Mesendoderm (in vitro differentiated cells): ENCODE measurements at regions not wholly inside any gene's neighbourhood (a gene's known extent, or its start where the extent isn't known, plus 50 kb on each side); places are given as distances from the start of the nearest gene placed in this dataset.

Source experiments
- DNase-seq: peaks from one replicate; pipeline ENCODE4 v3.0.0; 2013
- H2AK5ac ChIP-seq: 2 replicates; pipeline ENCODE4 v1.6.1; 2013; ENCODE audit warnings: low read length, inconsistent platforms
- H2BK120ac ChIP-seq: 2 replicates; pipeline ENCODE4 v1.6.1; 2013; ENCODE audit warnings: low read depth, mild to moderate bottlenecking, low read length, moderate library complexity, mixed read lengths
- H2BK15ac ChIP-seq: replicated peaks from 2 replicates; pipeline ENCODE4 v1.6.1; 2013; ENCODE audit warnings: low read depth, mild to moderate bottlenecking, moderate library complexity
- H2BK5ac ChIP-seq: 2 replicates; pipeline ENCODE4 v1.6.1; 2013; ENCODE audit warnings: low read length, inconsistent platforms
- H3K18ac ChIP-seq: 2 replicates; pipeline ENCODE4 v1.6.1; 2013; ENCODE audit warnings: mild to moderate bottlenecking, low read length, mixed read lengths
- H3K23ac ChIP-seq: one replicate; pipeline ENCODE4 v1.6.1; 2013; ENCODE audit warnings: low read length
- H3K27ac ChIP-seq: 2 replicates; pipeline ENCODE4 v1.5.1; 2013; ENCODE audit warnings: low read depth, mild to moderate bottlenecking, inconsistent platforms, low read length, moderate library complexity
- H3K27me3 ChIP-seq: 2 replicates; pipeline ENCODE4 v1.6.1; 2013; ENCODE audit warnings: low read length, control low read depth, mild to moderate bottlenecking, inconsistent platforms; ENCODE audit not compliant: insufficient read depth, poor library complexity
- H3K36me3 ChIP-seq: 2 replicates; pipeline ENCODE4 v1.6.1; 2013; ENCODE audit warnings: low read length, inconsistent platforms; ENCODE audit not compliant: control insufficient read depth, insufficient read depth
- H3K4ac ChIP-seq: one replicate; pipeline ENCODE4 v1.6.1; 2013; ENCODE audit warnings: low read depth, mild to moderate bottlenecking, low read length, moderate library complexity
- H3K4me1 ChIP-seq: 2 replicates; pipeline ENCODE4 v1.6.1; 2013; ENCODE audit warnings: low read depth, low read length, inconsistent platforms; ENCODE audit not compliant: control insufficient read depth
- H3K4me2 ChIP-seq: 2 replicates; pipeline ENCODE4 v1.6.1; 2013; ENCODE audit warnings: low read length
- H3K4me3 ChIP-seq: 2 replicates; pipeline ENCODE4 v1.5.1; 2013; ENCODE audit warnings: mild to moderate bottlenecking, low read length
- H3K56ac ChIP-seq: one replicate; pipeline ENCODE4 v1.6.1; 2013; ENCODE audit warnings: low read length
- H3K79me1 ChIP-seq: 2 replicates; pipeline ENCODE4 v1.6.1; 2013; ENCODE audit warnings: low read length, inconsistent platforms
- H3K79me2 ChIP-seq: 2 replicates; pipeline ENCODE4 v1.6.1; 2013; ENCODE audit warnings: mild to moderate bottlenecking, low read length; ENCODE audit not compliant: control insufficient read depth, insufficient read depth
- H3K9ac ChIP-seq: 2 replicates; pipeline ENCODE4 v1.6.1; 2013; ENCODE audit warnings: low read length, inconsistent platforms
- H4K5ac ChIP-seq: one replicate; pipeline ENCODE4 v1.6.1; 2013; ENCODE audit warnings: low read length
- H4K8ac ChIP-seq: one replicate; pipeline ENCODE4 v1.6.1; 2013; ENCODE audit warnings: low read depth, mild to moderate bottlenecking, control low read depth, low read length, moderate library complexity
- WGBS: extraction: QIAGEN DNeasy Blood & Tissue Kit; methylation state at CpG from one replicate; pipeline ENCODE4 v1.1.7; 2013; ENCODE audit warnings: low lambda C conversion rate, missing lambda C conversion rate; ENCODE audit not compliant: insufficient coverage; ENCODE audit errors: extremely low coverage; 5-methylcytosine and 5-hydroxymethylcytosine counted together

- Histone ChIP-seq H2BK120ac (no peak overlapping the region), H3K4ac (no peak overlapping the region), H4K8ac (no peak overlapping the region), H3K4me1 (no peaks in the 10 kb centered on the region), H3K36me3 (no peaks in the 10 kb centered on the region), H3K27me3 (no peaks in the 10 kb centered on the region), H3K79me1 (no peaks in the 10 kb centered on the region), H3K4me3 (no peak overlapping the region), H3K79me2 (no peaks in the 10 kb centered on the region), H3K18ac (no peak overlapping the region), H2BK15ac (no peak overlapping the region), H3K23ac (no peak overlapping the region), H2BK5ac (no peak overlapping the region), H3K4me2 (no peak overlapping the region), H3K56ac (no peak overlapping the region), H3K27ac (no peak overlapping the region), H2AK5ac (no peak overlapping the region), H4K5ac (no peak overlapping the region), H3K9ac (no peak overlapping the region)
- WGBS: no CpG with 5 or more reads among the region's 1 CpG
- no peak for DNase-seq
Measured at GRCh38 chr12:82529101-82529500, 157.6 kb upstream of the TMTC2 start.

GRCh38 chr12:82529954-82530353 lies 156.8 kb upstream of the TMTC2 start:
- Histone ChIP-seq H3K9ac (no peak overlapping the region), H2BK15ac (no peak overlapping the region), H2AK5ac (no peak overlapping the region), H3K4me2 (no peak overlapping the region), H3K27ac (no peak overlapping the region), H4K8ac (no peak overlapping the region), H3K27me3 (no peaks in the 10 kb centered on the region), H3K79me1 (no peaks in the 10 kb centered on the region), H3K23ac (no peak overlapping the region), H3K4ac (no peak overlapping the region), H2BK120ac (no peak overlapping the region), H3K56ac (no peak overlapping the region), H3K4me1 (no peaks in the 10 kb centered on the region), H4K5ac (no peak overlapping the region), H3K79me2 (no peaks in the 10 kb centered on the region), H3K4me3 (no peak overlapping the region), H3K36me3 (no peaks in the 10 kb centered on the region), H2BK5ac (no peak overlapping the region), H3K18ac (no peak overlapping the region)
- DNase-seq: no peak
- WGBS: no CpG with 5 or more reads among the region's 3 CpGs

GRCh38 chr12:82530394-82530793 lies 156.3 kb upstream of the TMTC2 start:
- Histone ChIP-seq H3K4me3 (no peak overlapping the region), H3K4ac (no peak overlapping the region), H3K79me2 (no peaks in the 10 kb centered on the region), H2BK5ac (no peak overlapping the region), H3K4me2 (no peak overlapping the region), H3K23ac (no peak overlapping the region), H3K9ac (no peak overlapping the region), H3K27ac (no peak overlapping the region), H2BK120ac (no peak overlapping the region), H4K8ac (no peak overlapping the region), H2BK15ac (no peak overlapping the region), H3K36me3 (no peaks in the 10 kb centered on the region), H4K5ac (no peak overlapping the region), H3K4me1 (no peaks in the 10 kb centered on the region), H3K79me1 (no peaks in the 10 kb centered on the region), H3K18ac (no peak overlapping the region), H2AK5ac (no peak overlapping the region), H3K56ac (no peak overlapping the region), H3K27me3 (no peaks in the 10 kb centered on the region)
- DNase-seq: no peak
- no CpG with 5 or more reads among the region's 2 CpGs for WGBS

- H3K56ac ChIP-seq: no peak overlapping the region
- H3K27ac ChIP-seq: no peak overlapping the region
- H2BK120ac ChIP-seq: no peak overlapping the region
- no CpG with 5 or more reads among the region's 1 CpG for WGBS
- H3K27me3 ChIP-seq: no peaks in the 10 kb centered on the region
- no peak overlapping the region for H4K5ac ChIP-seq
- no peak overlapping the region for H3K9ac ChIP-seq
- no peaks in the 10 kb centered on the region for H3K79me2 ChIP-seq
- no peaks in the 10 kb centered on the region for H3K4me1 ChIP-seq
- H3K4me3 ChIP-seq: no peak overlapping the region
- H3K4ac ChIP-seq: no peak overlapping the region
- no peaks in the 10 kb centered on the region for H3K79me1 ChIP-seq
- no peak overlapping the region for H2BK5ac ChIP-seq
- no peak overlapping the region for H4K8ac ChIP-seq
- H3K23ac ChIP-seq: no peak overlapping the region
- no peak overlapping the region for H2AK5ac ChIP-seq
- no peak for DNase-seq
- H3K4me2 ChIP-seq: no peak overlapping the region
- H3K18ac ChIP-seq: no peak overlapping the region
- H2BK15ac ChIP-seq: no peak overlapping the region
- H3K36me3 ChIP-seq: no peaks in the 10 kb centered on the region
Measured at GRCh38 chr12:82533341-82533740, 153.4 kb upstream of the TMTC2 start.

GRCh38 chr12:82537436-82537835 lies 149.3 kb upstream of the TMTC2 start:
- WGBS: no CpG with 5 or more reads among the region's 2 CpGs
- no peak overlapping the region for H3K23ac ChIP-seq
- H3K56ac ChIP-seq: no peak overlapping the region
- no peaks in the 10 kb centered on the region for H3K4me1 ChIP-seq
- no peaks in the 10 kb centered on the region for H3K36me3 ChIP-seq
- H4K5ac ChIP-seq: no peak overlapping the region
- H3K4me3 ChIP-seq: no peak overlapping the region
- no peak overlapping the region for H2BK120ac ChIP-seq
- no peak overlapping the region for H3K9ac ChIP-seq
- H3K27me3 ChIP-seq: no peaks in the 10 kb centered on the region
- DNase-seq: no peak
- H3K18ac ChIP-seq: no peak overlapping the region
- no peak overlapping the region for H2BK5ac ChIP-seq
- no peak overlapping the region for H3K27ac ChIP-seq
- H3K4me2 ChIP-seq: no peak overlapping the region
- H4K8ac ChIP-seq: no peak overlapping the region
- no peaks in the 10 kb centered on the region for H3K79me1 ChIP-seq
- no peak overlapping the region for H2BK15ac ChIP-seq
- no peaks in the 10 kb centered on the region for H3K79me2 ChIP-seq
- no peak overlapping the region for H2AK5ac ChIP-seq
- no peak overlapping the region for H3K4ac ChIP-seq

GRCh38 chr12:82554529-82554928 lies 132.2 kb upstream of the TMTC2 start:
- no peak overlapping the region for H3K56ac ChIP-seq
- H3K9ac ChIP-seq: no peak overlapping the region
- H2AK5ac ChIP-seq: no peak overlapping the region
- H3K23ac ChIP-seq: no peak overlapping the region
- H3K18ac ChIP-seq: no peak overlapping the region
- no CpG with 5 or more reads among the region's 2 CpGs for WGBS
- H3K36me3 ChIP-seq: no peaks in the 10 kb centered on the region
- no peaks in the 10 kb centered on the region for H3K79me2 ChIP-seq
- no peak overlapping the region for H2BK15ac ChIP-seq
- no peaks in the 10 kb centered on the region for H3K79me1 ChIP-seq
- H2BK5ac ChIP-seq: no peak overlapping the region
- DNase-seq: no peak
- H3K27me3 ChIP-seq: no peaks in the 10 kb centered on the region
- H2BK120ac ChIP-seq: no peak overlapping the region
- no peak overlapping the region for H3K4me2 ChIP-seq
- no peak overlapping the region for H3K4me3 ChIP-seq
- H4K8ac ChIP-seq: no peak overlapping the region
- H3K4me1 ChIP-seq: no peaks in the 10 kb centered on the region
- no peak overlapping the region for H3K27ac ChIP-seq
- no peak overlapping the region for H3K4ac ChIP-seq
- H4K5ac ChIP-seq: no peak overlapping the region
